LHCN-M2 (cell line): ENCODE measurements at regions not wholly inside any gene's neighbourhood (a gene's known extent, or its start where the extent isn't known, plus 50 kb on each side); places are given as distances from the start of the nearest gene placed in this dataset.
"Not testable (repeated sequence)": the region's sequence is repeated elsewhere in the genome, so short reads cannot be mapped to it uniquely, and the experiment has no call there.

Source experiments
- DNase-seq: peaks from one replicate; pipeline ENCODE4 v3.0.0-alpha.2; 2012; ENCODE audit warnings: low read depth

- no peak for DNase-seq
These were observed 50.4 kb downstream of the KATNIP start for GRCh38 chr16:27600381-27600780.

- no peak for DNase-seq
These were observed 52.2 kb downstream of the KATNIP start for GRCh38 chr16:27602103-27602502.

DNA sequence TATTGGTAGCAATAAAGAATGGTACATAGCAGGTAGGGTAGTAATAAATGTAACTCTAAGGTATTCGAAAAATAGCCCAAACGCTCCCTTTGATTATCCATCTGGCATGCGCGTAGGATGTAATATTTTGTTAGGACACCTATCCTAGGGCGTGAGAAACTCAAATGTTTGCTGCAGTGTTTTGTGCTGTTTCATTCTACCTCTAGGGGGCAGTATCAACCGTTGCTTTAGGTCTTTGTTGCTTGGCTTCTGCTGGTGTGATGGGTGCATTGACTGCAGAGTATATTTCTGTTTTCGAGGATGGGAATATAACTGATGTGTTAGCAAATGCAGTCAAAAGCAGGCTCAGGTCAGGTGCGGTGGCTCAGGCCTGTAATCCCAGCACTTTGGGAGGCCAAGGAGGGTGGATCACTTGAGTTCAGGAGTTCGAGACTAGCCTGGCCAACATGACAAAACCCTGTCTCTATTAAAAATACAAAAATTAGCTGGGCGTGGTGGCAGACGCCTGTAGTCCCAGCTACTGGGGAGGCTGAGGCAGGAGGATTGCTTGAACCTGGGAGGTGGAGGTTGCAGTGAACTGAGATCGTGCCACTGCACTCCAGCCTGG lies 55.7 kb downstream of the KATNIP start:
- peak; percentile 46 for DNase-seq

DNA sequence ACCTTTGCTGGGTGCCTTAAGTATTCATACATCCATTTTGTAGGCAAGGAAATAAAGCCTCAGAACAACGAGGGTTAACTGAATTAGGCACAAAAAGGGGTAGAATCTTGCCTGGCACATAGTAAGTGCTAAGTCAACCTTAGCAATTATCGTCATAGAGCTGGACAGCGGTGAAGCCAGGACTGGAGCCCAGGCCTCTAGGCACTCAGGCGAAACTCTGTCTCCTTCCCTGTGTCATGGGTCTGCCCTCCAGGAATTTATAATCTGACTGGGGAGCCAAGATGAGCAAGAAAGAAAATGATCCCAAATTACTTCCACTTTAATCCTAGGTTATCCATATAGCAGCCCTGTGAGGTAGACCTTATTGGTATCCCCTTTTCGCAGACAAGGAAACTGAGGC lies 61.4 kb downstream of the KATNIP start:
- no peak for DNase-seq

DNA sequence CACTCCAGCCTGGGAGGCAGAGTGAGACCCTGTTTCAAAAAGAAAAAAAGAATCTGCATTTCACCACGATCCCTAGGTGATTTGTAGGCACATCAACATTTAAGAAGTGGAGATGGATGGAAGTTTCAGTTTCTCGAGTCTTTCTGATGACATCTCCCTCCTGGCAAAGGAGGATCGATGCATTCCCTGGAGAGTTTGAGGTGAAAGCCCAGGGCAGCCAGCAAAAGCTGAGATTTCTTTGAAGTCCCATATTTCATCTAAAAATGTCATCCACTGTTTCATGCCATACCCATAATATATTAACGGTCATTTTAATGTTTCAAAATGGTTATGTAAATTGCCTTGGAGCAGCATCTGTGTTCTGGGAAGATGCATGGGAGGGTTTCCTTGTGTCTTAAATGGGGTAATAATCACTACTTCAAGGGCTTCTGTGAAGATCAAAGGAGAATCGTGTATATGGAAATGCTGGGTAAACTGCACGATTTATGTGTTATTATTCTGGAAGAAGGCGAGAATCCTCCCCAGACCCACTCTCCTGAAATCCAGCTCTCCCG lies 63.4 kb downstream of the KATNIP start:
- no peak for DNase-seq

DNA sequence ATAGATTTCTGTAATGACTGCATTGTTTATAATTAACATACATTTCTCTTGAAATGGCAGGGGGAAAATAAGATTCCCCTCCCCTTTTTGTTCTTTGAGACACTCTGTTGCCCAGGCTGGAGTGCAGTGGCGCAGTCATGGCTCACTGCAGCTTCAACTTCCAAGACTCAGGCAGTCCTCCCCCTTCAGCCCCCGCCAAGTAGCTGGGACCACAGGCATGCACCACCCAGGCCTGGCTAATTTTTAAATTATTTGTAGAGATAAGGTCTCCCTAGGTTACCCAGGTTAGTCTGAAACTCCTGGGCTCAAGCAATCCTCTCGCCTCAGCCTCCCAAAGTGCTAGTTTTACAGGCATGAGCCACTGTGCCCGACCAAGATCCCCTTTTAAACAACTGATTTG lies 67.7 kb downstream of the KATNIP start:
- no peak for DNase-seq

GRCh38 chr16:27618165-27618564 lies 68.2 kb downstream of the KATNIP start:
- no peak for DNase-seq

DNA sequence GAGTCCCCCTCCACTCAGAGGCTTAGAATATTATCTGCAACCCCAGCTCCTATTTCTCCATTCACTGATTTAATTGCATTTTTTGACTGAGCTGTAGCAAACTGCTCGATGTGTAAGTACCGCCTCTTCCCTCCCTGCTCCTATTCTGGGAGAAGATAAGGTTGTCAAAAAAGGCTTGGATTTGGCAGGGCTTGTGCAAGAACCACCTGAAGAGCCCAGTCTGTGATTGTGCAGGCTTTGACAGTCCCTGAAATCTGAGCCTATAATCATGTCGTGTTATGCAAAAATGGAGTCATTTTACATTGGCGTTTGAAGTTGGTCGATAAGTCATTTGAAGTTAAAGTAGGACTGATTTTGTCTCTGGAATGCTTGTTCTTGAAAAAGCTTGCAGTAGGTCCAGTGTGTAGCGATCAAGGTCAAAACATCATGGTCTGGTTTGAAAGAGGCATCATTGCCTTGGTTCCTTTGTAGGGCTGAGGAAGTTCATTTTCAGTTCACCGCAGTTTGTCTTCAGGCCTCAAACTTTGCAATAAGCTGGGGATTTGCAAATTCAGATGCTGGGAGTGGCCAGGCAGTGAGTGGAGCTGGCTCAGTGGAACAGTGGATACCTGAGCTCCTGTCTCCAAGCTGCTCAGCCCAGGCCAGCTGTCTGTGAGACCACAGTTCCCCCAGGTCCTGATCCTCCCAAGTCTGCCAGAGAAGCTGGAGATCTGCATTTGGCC lies 68.8 kb downstream of the KATNIP start:
- no peak for DNase-seq

DNA sequence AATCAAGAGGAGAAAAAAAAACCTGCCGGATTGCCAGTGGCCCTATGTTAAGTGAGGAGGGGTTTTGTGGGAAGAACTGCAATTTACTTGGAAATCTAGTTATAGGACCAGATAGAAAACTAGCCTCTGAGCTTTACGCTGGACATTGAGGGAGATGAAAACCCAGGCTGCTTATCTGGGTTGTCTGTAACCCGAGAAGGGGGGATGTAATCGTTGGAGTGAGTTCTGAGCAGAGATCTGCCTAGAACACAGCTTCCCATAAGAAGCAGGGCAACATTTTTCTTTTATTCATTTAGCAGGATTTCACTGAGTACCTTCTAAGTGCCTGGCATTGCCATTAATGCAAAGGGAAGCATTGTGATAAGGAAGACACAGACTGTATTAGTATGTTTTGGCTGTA lies 70.6 kb downstream of the KATNIP start:
- no peak for DNase-seq

GRCh38 chr16:27624154-27625049 lies 74.5 kb downstream of the KATNIP start:
- DNase-seq: no peak

DNA sequence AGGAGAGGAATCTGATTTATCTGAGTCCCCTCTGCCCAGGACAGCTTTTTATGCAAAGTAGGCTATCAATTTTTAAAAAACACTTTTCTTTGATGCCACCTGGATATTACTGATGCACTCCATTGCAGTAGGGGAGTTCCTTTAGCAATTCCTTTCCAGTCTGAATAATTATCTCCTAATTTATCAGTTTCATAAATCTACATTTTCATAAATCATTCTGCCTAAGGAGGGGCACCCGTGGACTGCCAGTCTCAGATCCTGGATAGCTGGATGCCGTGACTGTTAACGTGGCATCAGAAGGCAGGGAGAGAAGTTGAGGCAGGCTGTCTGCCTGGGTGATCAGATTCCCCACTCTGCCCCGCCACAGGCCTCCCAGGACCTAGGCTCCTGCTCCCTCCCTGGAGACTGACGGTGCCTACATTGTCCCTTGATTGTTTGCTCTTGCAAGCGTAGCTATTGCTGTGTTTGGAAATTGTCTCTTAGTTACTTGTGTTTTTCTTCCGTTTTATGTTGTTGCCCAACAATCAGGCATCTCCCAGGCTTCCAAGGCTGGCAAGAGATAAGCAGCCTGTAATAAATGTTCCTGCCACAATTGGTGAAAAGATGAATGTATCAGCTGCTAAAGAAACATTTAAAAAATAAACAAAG lies 75.2 kb downstream of the KATNIP start:
- DNase-seq: peak; percentile 23

DNA sequence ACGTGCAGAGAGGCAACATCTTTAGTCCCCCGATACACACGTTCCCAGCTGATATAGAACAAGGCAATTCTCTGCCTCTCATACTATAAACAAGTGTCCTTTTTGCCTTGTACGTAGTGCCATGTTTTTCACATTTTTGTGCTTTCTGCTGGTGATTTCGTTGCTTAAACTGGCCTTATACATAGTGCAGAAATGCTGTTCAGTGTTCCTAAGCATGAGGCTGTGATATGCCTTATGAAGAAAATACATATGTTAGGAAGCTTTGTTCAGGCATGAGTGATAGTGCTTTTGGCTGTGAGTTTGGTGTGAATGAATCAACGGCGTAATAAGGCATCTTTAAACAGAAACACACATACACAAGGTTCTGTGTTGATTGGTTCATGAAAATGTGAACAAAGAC lies 77.2 kb downstream of the KATNIP start:
- no peak for DNase-seq

- DNase-seq: no peak
These were observed 78.4 kb downstream of the KATNIP start for GRCh38 chr16:27628241-27628942.

DNA sequence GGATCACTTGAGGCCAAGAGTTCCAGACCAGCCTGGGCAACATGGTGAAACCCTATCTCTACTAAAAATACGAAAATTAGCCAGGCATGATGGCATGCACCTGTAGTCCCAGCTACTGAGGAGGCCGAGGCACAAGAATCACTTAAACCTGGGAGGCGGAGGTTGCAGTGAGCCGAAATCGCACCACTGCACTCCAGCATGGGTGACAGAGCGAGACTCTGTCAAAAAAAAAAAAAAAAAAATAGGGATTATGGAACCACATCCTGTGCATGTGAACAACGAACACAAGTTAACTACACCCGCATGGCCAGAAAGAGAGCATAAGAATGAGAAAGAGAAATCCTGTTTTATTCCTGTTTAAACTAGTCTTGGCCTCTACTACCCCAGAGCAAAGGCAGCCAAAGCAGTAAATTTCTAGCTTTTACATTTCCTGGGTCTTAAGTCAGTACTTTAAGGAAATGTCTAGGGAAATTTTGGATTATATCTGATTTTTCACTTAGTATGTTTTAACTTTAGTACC lies 79.1 kb downstream of the KATNIP start:
- DNase-seq: not testable (repeated sequence)

- no peak for DNase-seq
These were observed 82.3 kb downstream of the KATNIP start for GRCh38 chr16:27632216-27632615.

DNA sequence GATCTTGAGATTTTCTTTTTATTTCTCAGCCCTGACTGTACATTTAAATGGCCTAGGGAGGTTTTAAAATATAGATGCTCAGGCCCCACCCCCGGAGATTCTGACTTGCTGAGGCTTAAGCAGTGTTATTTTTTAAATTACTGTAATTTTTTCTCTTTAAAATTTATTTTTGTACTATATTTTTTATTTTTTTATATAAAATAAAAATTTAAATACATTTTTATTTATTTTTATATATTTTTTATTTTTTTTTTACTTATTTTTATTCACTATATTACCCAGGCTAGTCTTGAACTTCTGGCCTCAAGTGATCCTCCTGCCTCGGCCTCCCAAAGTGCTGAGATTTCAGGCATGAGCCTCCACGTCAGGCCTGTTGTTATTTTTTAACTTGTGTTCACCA lies 83.3 kb downstream of the KATNIP start:
- no peak for DNase-seq

DNA sequence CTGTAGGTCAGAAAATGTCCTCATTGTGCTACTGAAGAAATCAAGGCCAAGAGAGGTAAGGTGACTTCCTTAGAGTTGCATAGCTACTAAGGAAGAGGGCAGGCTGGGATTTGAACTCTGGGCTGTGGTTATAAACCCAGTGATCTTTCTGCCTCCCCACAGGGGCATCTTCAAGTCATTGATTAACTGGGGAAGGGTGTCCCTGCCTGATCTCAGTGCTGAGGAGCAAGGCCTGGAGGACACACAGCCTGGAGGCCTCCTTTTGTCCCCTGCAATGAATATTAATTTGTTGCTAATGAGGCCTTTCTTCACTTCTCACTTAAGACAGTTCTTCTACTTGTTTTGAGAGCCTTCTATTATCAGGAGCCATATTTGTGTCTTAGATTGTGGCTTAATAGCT lies 83.8 kb downstream of the KATNIP start:
- no peak for DNase-seq

DNA sequence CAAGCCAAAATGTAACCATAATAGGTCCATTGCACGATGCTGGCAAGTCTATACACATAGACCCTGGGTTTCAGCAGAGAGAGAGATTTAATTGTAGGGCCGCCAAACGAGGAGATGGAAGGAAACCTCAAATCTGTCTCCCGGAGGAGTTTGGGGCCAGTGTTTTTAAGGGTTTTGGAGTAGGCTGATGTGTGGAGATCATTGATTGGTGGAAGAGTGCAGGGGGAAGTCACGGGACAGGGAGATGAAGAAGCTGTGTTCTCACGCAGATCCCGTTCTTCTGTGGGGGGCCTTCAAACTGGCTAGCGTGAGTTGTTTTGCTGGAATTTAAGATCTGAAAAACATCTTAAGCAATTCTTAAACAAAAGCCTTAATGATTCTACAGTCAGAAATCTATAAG lies 84.8 kb downstream of the KATNIP start:
- DNase-seq: no peak

DNA sequence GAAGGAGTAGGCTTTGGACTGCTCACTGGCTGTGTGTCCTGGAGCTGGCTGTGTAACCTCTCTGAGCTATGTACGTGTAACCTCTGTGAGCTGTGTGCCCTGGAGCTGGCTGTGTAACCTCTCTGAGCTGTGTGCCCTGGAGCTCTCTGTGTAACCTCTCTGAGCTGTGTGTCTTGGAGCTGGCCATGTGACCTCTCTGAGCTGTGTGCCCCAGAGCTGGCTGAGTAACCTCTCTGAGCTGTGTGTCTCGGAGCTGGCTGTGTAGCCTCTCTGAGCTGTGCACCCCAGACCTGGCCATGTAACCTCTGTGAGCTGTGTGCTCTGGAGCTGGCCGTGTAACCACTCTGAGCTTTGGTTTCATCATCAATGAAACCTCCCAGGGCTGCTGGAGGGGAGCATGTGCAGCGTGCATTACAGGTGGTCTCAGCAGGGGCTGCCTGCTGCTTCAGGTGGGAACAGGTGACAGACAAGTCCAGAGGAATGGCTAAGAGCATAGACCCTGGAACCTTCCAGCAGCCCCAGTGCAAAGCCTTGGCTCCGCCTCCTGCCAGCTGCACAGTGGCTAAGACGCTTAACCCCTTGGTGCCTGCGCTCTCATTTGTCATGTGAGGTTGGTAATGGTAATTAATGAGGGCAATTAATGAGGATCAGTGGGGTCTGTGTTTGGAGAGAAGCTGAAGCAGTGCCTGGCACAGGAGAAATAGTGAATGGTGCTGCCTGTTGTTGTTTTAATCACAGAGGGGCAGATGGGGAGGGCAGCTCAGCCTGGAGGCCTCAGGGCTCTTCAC lies 86.7 kb downstream of the KATNIP start:
- no peak for DNase-seq
